Fibroblast of the aortic adventitia (primary cell): ENCODE measurements at regions not wholly inside any gene's neighbourhood (a gene's known extent, or its start where the extent isn't known, plus 50 kb on each side); places are given as distances from the start of the nearest gene placed in this dataset.

Experiments used
- DNase-seq: peaks from one replicate; pipeline ENCODE4 v3.0.0-alpha.2; 2010; ENCODE audit warnings: low read depth
- H3K4me3 ChIP-seq: 2 replicates; pipeline ENCODE4 v1.5.1; 2011; ENCODE audit warnings: low read depth, mild to moderate bottlenecking, control low read depth, low read length, moderate library complexity
- TF ChIP-seq, protein P1 (sequence below): IDR thresholded peaks from 2 replicates; pipeline ENCODE4 v1.5.1; 2011; ENCODE audit warnings: mild to moderate bottlenecking, low read length, control low read depth, inconsistent platforms; ENCODE audit not compliant: insufficient read depth

- H3K4me3 ChIP-seq, result no peak overlapping the region
- no peak for DNase-seq
- TF ChIP-seq, protein P1, sequence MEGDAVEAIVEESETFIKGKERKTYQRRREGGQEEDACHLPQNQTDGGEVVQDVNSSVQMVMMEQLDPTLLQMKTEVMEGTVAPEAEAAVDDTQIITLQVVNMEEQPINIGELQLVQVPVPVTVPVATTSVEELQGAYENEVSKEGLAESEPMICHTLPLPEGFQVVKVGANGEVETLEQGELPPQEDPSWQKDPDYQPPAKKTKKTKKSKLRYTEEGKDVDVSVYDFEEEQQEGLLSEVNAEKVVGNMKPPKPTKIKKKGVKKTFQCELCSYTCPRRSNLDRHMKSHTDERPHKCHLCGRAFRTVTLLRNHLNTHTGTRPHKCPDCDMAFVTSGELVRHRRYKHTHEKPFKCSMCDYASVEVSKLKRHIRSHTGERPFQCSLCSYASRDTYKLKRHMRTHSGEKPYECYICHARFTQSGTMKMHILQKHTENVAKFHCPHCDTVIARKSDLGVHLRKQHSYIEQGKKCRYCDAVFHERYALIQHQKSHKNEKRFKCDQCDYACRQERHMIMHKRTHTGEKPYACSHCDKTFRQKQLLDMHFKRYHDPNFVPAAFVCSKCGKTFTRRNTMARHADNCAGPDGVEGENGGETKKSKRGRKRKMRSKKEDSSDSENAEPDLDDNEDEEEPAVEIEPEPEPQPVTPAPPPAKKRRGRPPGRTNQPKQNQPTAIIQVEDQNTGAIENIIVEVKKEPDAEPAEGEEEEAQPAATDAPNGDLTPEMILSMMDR, result no peak
Observed at GRCh38 chr16:79753286-79753685, 152.7 kb upstream of the MAF start.

- no peak overlapping the region for H3K4me3 ChIP-seq
- TF ChIP-seq, protein P1, result no peak
- DNase-seq, result no peak
Observed at GRCh38 chr16:79752396-79752795, 151.9 kb upstream of the MAF start.

GRCh38 chr16:79751471-79752184 is 151.1 kb upstream of the MAF start:
- no peak overlapping the region for H3K4me3 ChIP-seq
- DNase-seq, result peak; percentile 29
- TF ChIP-seq, protein P1, result no peak

DNA sequence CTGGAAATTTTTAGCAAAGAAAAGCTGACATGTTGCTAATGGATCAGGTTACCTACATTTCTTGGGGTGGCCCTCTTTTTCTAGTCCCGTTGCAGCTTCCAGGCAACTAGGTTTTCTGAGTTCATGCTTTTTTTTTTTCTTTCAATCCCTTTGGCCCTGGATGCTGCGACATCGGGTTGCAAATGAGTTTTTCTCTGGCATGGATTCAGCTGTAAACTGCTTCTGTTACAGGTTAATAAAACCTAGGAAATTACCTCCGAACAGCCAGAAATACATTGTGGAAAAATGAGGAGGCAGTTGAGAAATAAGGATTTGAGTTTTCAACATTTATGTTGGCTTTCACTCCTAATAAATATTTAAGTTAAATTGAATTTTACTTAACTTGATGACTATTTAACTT is 149.8 kb upstream of the MAF start:
- DNase-seq, result no peak
- TF ChIP-seq, protein P1, result no peak
- H3K4me3 ChIP-seq, result no peak overlapping the region

DNA sequence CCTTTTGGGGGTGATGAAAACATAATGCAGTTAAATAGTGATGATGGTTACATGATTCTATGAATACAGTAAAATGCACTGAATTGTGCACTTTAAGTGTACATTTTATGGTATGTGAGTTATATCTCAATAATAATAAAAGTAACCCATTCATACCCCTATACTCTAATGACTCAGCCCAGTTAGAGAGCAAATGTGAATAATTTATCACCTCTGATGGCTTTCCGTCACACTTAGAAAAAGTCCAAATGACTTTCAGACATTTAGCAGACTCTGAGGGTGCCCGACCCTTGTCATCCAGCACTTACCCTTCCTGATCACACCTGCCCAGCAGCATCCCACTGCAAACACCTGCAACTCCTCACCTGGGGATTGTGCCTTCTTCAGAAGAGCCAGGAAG is 148.1 kb upstream of the MAF start:
- H3K4me3 ChIP-seq, result no peak overlapping the region
- TF ChIP-seq, protein P1, result no peak
- DNase-seq, result no peak

GRCh38 chr16:79747688-79748087 is 147.2 kb upstream of the MAF start:
- no peak overlapping the region for H3K4me3 ChIP-seq
- DNase-seq, result no peak
- TF ChIP-seq, protein P1, result no peak

DNA sequence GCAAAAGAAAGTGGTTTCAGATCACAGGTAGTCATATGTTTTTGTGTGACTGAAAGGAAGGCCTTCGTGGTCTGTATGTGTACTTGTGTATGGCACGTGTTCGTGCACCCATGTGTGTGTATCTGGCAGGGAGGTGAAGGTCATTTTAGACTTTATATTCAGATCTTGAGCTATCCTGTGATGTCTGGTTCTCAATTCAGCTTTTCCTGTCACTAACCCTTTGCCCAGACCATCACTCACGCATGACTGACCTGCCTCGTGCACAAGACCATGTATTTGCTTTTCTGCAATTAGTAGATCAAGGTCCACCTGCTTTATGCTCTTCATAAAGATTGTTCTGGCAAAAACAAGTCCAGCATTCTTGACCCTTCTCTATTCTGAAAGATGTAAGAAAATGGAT is 139.7 kb upstream of the MAF start:
- DNase-seq, result no peak
- no peak overlapping the region for H3K4me3 ChIP-seq
- TF ChIP-seq, protein P1, result no peak
